CD4-positive, alpha-beta memory T cell (primary cell): ENCODE measurements at regions not wholly inside any gene's neighbourhood (a gene's known extent, or its start where the extent isn't known, plus 50 kb on each side); places are given as distances from the start of the nearest gene placed in this dataset.
"Not testable (repeated sequence)": the region's sequence is repeated elsewhere in the genome, so short reads cannot be mapped to it uniquely, and the experiment has no call there.

ENCODE experiments used
- CTCF ChIA-PET: fragments of 350-600 bp; sonication (Branson Sonifier 250); formaldehyde crosslinking; loops from one replicate; lab custom pipeline; 2021; ENCODE audit warnings: inconsistent platforms; ENCODE audit not compliant: partially characterized antibody; lab: Charles Lee
- POLR2A ChIA-PET: fragments of 350-600 bp; sonication (Branson Sonifier 250); formaldehyde crosslinking; loops from one replicate; lab custom pipeline; 2021; ENCODE audit not compliant: partially characterized antibody; lab: Charles Lee
- DNase-seq, 5 donors: peaks; one replicate each; pipeline versions ENCODE4 v3.0.0 to v3.0.0-alpha.2; 2020 to 2022; ENCODE audit warnings: mixed read lengths in 1 of 5
- H3K27ac ChIP-seq: one replicate; pipeline ENCODE4 v1.7.0; 2013; ENCODE audit warnings: low read depth, low read length
- H3K27me3 ChIP-seq: 2 replicates; pipeline ENCODE4 v1.7.0; 2013; ENCODE audit warnings: mild to moderate bottlenecking, low read length, moderate library complexity; ENCODE audit not compliant: insufficient read depth
- H3K36me3 ChIP-seq: 2 replicates; pipeline ENCODE4 v1.7.0; 2013; ENCODE audit warnings: mild to moderate bottlenecking, low read length, moderate library complexity; ENCODE audit not compliant: insufficient read depth
- H3K4me1 ChIP-seq: 2 replicates; pipeline ENCODE4 v1.7.0; 2013; ENCODE audit warnings: mild to moderate bottlenecking, low read length, moderate library complexity; ENCODE audit not compliant: insufficient read depth
- H3K4me3 ChIP-seq, 2 donors: one replicate each; pipeline ENCODE4 v1.7.0; 2013; ENCODE audit warnings: low read length in 2 of 2, mild to moderate bottlenecking in 1 of 2
- H3K9me3 ChIP-seq, 2 donors: one replicate each; pipeline ENCODE4 v1.7.0; 2013; ENCODE audit warnings: low read length in 2 of 2, control low read depth in 1 of 2; ENCODE audit not compliant: control insufficient read depth in 1 of 2
- H3K27ac Mint-ChIP-seq, 7 donors: one replicate each; pipeline ENCODE4 v1.8.0; 2020 to 2021; ENCODE audit warnings: mixed read lengths in 7 of 7, mild to moderate bottlenecking in 6 of 7, inconsistent platforms in 3 of 7, moderate library complexity in 3 of 7
- H3K27me3 Mint-ChIP-seq, 2 donors: one replicate each; pipeline ENCODE4 v1.8.0; 2020 to 2021; ENCODE audit warnings: mixed read lengths in 2 of 2
- H3K36me3 Mint-ChIP-seq, 2 donors: one replicate each; pipeline ENCODE4 v1.8.0; 2020 to 2021; ENCODE audit warnings: mixed read lengths in 2 of 2, inconsistent platforms in 1 of 2, mild to moderate bottlenecking in 1 of 2
- H3K4me1 Mint-ChIP-seq, 4 donors: one replicate each; pipeline ENCODE4 v1.8.0; 2020 to 2021; ENCODE audit warnings: mixed read lengths in 4 of 4, mild to moderate bottlenecking in 1 of 4
- H3K4me3 Mint-ChIP-seq, 8 donors: one replicate each; pipeline ENCODE4 v1.8.0; 2020 to 2021; ENCODE audit warnings: mixed read lengths in 8 of 8, mild to moderate bottlenecking in 7 of 8, moderate library complexity in 6 of 8, inconsistent platforms in 3 of 8
- H3K9me3 Mint-ChIP-seq, 8 donors: one replicate each; pipeline ENCODE4 v1.8.0; 2020 to 2021; ENCODE audit warnings: mixed read lengths in 8 of 8, mild to moderate bottlenecking in 5 of 8, inconsistent platforms in 3 of 8, moderate library complexity in 1 of 8
- intact Hi-C: fragments of 100-400 bp; cut with micrococcal nuclease; formaldehyde crosslinking; loops from one replicate; pipeline ENCODE4 v1.15.1; 2023

GRCh38 chr14:38355473-38355872, 99.6 kb upstream of the CLEC14A start:
- H3K4me1 Mint-ChIP-seq, H3K4me1 ChIP-seq, H3K9me3 ChIP-seq, H3K27me3 ChIP-seq, H3K27me3 Mint-ChIP-seq, POLR2A ChIA-PET, H3K27ac ChIP-seq, H3K27ac Mint-ChIP-seq, H3K36me3 Mint-ChIP-seq, intact Hi-C loops, H3K4me3 Mint-ChIP-seq, CTCF ChIA-PET, DNase-seq, H3K4me3 ChIP-seq, H3K36me3 ChIP-seq: not testable (repeated sequence)
- peaks cover 0 to 16% (median 4%) of the 10 kb centered on the region in 8 donors for H3K9me3 Mint-ChIP-seq

- ChIA-PET POLR2A (no interaction called here), CTCF (no interaction called here)
- no peak overlapping the region for H3K27ac ChIP-seq
- no peak overlapping the region for H3K4me3 ChIP-seq
- H3K27me3 Mint-ChIP-seq: no peaks in the 10 kb centered on the region
- H3K4me1 ChIP-seq: no peaks in the 10 kb centered on the region
- no peak overlapping the region for H3K27ac Mint-ChIP-seq
- no peaks in the 10 kb centered on the region for H3K36me3 ChIP-seq
- H3K36me3 Mint-ChIP-seq: no peaks in the 10 kb centered on the region
- no peaks in the 10 kb centered on the region for H3K27me3 ChIP-seq
- DNase-seq: no peak
- H3K4me3 Mint-ChIP-seq: no peak overlapping the region
- H3K4me1 Mint-ChIP-seq: no peaks in the 10 kb centered on the region
- H3K9me3 Mint-ChIP-seq: peaks cover 0 to 8% (median 2%) of the 10 kb centered on the region in 8 donors
- no peaks in the 10 kb centered on the region for H3K9me3 ChIP-seq
- intact Hi-C loops: no loop called here
These were observed 94.2 kb upstream of the CLEC14A start for GRCh38 chr14:38350102-38350501.

GRCh38 chr14:38342803-38343202, 86.9 kb upstream of the CLEC14A start:
- no peak overlapping the region for H3K4me3 Mint-ChIP-seq
- POLR2A ChIA-PET: no interaction called here

GRCh38 chr14:38339696-38340095, 83.8 kb upstream of the CLEC14A start:
- no peak overlapping the region for H3K4me3 ChIP-seq
- no peak overlapping the region for H3K27ac Mint-ChIP-seq
- no peak for DNase-seq
- H3K9me3 Mint-ChIP-seq: peaks cover 0 to 7% (median 0%) of the 10 kb centered on the region in 8 donors
- H3K36me3 Mint-ChIP-seq: no peaks in the 10 kb centered on the region
- intact Hi-C loops: no loop called here
- POLR2A ChIA-PET: no interaction called here
- no peak overlapping the region for H3K4me3 Mint-ChIP-seq
- H3K9me3 ChIP-seq: peaks cover 0 to 3% of the 10 kb centered on the region in 2 donors
- CTCF ChIA-PET: no interaction called here
- H3K4me1 Mint-ChIP-seq: no peaks in the 10 kb centered on the region
- peaks cover 2 to 6% of the 10 kb centered on the region in 2 donors for H3K27me3 Mint-ChIP-seq
- no peaks in the 10 kb centered on the region for H3K27me3 ChIP-seq
- H3K36me3 ChIP-seq: no peaks in the 10 kb centered on the region
- no peak overlapping the region for H3K27ac ChIP-seq
- no peaks in the 10 kb centered on the region for H3K4me1 ChIP-seq

More at GRCh38 chr14:38342803-38343202, 86.9 kb upstream of the CLEC14A start:
- Histone ChIP-seq H3K4me1 (no peaks in the 10 kb centered on the region), H3K27me3 (no peaks in the 10 kb centered on the region), H3K27ac (no peak overlapping the region), H3K4me3 (no peak overlapping the region), H3K36me3 (no peaks in the 10 kb centered on the region), H3K9me3 (peaks cover 0 to 3% of the 10 kb centered on the region in 2 donors)
- peaks cover 0 to 12% (median under 1%) of the 10 kb centered on the region in 8 donors for H3K9me3 Mint-ChIP-seq
- no peak for DNase-seq
- H3K36me3 Mint-ChIP-seq: no peaks in the 10 kb centered on the region
- H3K27ac Mint-ChIP-seq: no peak overlapping the region
- peaks cover 3 to 6% of the 10 kb centered on the region in 2 donors for H3K27me3 Mint-ChIP-seq
- CTCF ChIA-PET: no interaction called here
- intact Hi-C loops: no loop called here
- H3K4me1 Mint-ChIP-seq: no peaks in the 10 kb centered on the region

GRCh38 chr14:38336298-38336697, 80.4 kb upstream of the CLEC14A start:
- Mint-ChIP-seq H3K27me3 (peaks cover 0 to 3% of the 10 kb centered on the region in 2 donors), H3K27ac (no peak overlapping the region), H3K4me3 (no peak overlapping the region), H3K36me3 (no peaks in the 10 kb centered on the region), H3K4me1 (no peaks in the 10 kb centered on the region), H3K9me3 (peaks cover 0 to 2% (median 0%) of the 10 kb centered on the region in 8 donors)
- H3K4me1 ChIP-seq: no peaks in the 10 kb centered on the region
- H3K27ac ChIP-seq: no peak overlapping the region
- no peaks in the 10 kb centered on the region for H3K36me3 ChIP-seq
- H3K27me3 ChIP-seq: no peaks in the 10 kb centered on the region
- H3K9me3 ChIP-seq: no peaks in the 10 kb centered on the region
- no peak overlapping the region for H3K4me3 ChIP-seq
- DNase-seq: no peak
- CTCF ChIA-PET: no interaction called here
- POLR2A ChIA-PET: no interaction called here
- intact Hi-C loops: no loop called here

- CTCF ChIA-PET: interaction anchor here (0.6 kb wide), 1 partner anchor 18 kb away, joined by 3 read pairs; no protein-coding TSS in a partner anchor
- no peak overlapping the region for H3K27ac Mint-ChIP-seq
- H3K27me3 Mint-ChIP-seq: peaks cover 3 to 4% of the 10 kb centered on the region in 2 donors
These were observed 74.4 kb upstream of the CLEC14A start for GRCh38 chr14:38330275-38330674.

GRCh38 chr14:38329246-38329645, 73.4 kb upstream of the CLEC14A start:
- H3K4me1 Mint-ChIP-seq: no peaks in the 10 kb centered on the region
- Histone ChIP-seq H3K4me3 (no peak overlapping the region), H3K27me3 (no peaks in the 10 kb centered on the region), H3K4me1 (no peaks in the 10 kb centered on the region), H3K36me3 (no peaks in the 10 kb centered on the region), H3K27ac (no peak overlapping the region), H3K9me3 (no peaks in the 10 kb centered on the region)
- CTCF ChIA-PET: no interaction called here
- intact Hi-C loops: no loop called here
- DNase-seq: no peak
- POLR2A ChIA-PET: no interaction called here
- H3K27me3 Mint-ChIP-seq: peaks cover 3 to 4% of the 10 kb centered on the region in 2 donors
- H3K9me3 Mint-ChIP-seq: peaks cover 0 to 8% (median 5%) of the 10 kb centered on the region in 8 donors
- no peak overlapping the region for H3K27ac Mint-ChIP-seq
- no peak overlapping the region for H3K4me3 Mint-ChIP-seq
- H3K36me3 Mint-ChIP-seq: no peaks in the 10 kb centered on the region

More at GRCh38 chr14:38330275-38330674, 74.4 kb upstream of the CLEC14A start:
- Histone ChIP-seq H3K9me3 (no peaks in the 10 kb centered on the region), H3K4me3 (no peak overlapping the region), H3K27ac (no peak overlapping the region), H3K27me3 (no peaks in the 10 kb centered on the region), H3K36me3 (no peaks in the 10 kb centered on the region), H3K4me1 (no peaks in the 10 kb centered on the region)
- no peaks in the 10 kb centered on the region for H3K36me3 Mint-ChIP-seq
- intact Hi-C loops: no loop called here
- POLR2A ChIA-PET: no interaction called here
- H3K4me3 Mint-ChIP-seq: no peak overlapping the region
- H3K9me3 Mint-ChIP-seq: peaks cover 0 to 8% (median 5%) of the 10 kb centered on the region in 8 donors
- H3K4me1 Mint-ChIP-seq: no peaks in the 10 kb centered on the region
- DNase-seq: no peak

- no peaks in the 10 kb centered on the region for H3K9me3 ChIP-seq
- H3K27me3 ChIP-seq: no peaks in the 10 kb centered on the region
- no peaks in the 10 kb centered on the region for H3K36me3 ChIP-seq
- no peak overlapping the region for H3K27ac ChIP-seq
- Mint-ChIP-seq H3K4me1 (no peaks in the 10 kb centered on the region), H3K9me3 (peaks cover 0 to 3% (median 0%) of the 10 kb centered on the region in 8 donors), H3K4me3 (no peak overlapping the region), H3K27me3 (peaks cover 0 to 6% of the 10 kb centered on the region in 2 donors), H3K27ac (no peak overlapping the region), H3K36me3 (no peaks in the 10 kb centered on the region)
- intact Hi-C loops: no loop called here
- ChIA-PET POLR2A (no interaction called here), CTCF (no interaction called here)
- no peak overlapping the region for H3K4me3 ChIP-seq
- no peaks in the 10 kb centered on the region for H3K4me1 ChIP-seq
- no peak for DNase-seq
These were observed 61.0 kb upstream of the CLEC14A start for GRCh38 chr14:38316922-38317321.
